Right atrium auricular region (tissue), 2 donors: ENCODE measurements at regions not wholly inside any gene's neighbourhood (a gene's known extent, or its start where the extent isn't known, plus 50 kb on each side); places are given as distances from the start of the nearest gene placed in this dataset.

Experiments used
- DNase-seq: peaks from one replicate; pipeline ENCODE4 v3.0.0-alpha.2; 2019; ENCODE audit warnings: low spot score
- H3K27ac ChIP-seq, 2 donors: fragments of 200-600 bp; sonication (generic); 1 replicate in 1 of 2; 2 replicates in 1 of 2; pipeline ENCODE4 v1.5.1; 2016 to 2019
- H3K27me3 ChIP-seq, 2 donors: fragments of 200-600 bp; sonication (generic); one replicate each; pipeline versions ENCODE4 v1.5.1 to v1.6.0; 2017 to 2019
- H3K36me3 ChIP-seq: fragments of 200-600 bp; sonication (generic); one replicate; pipeline ENCODE4 v1.5.1; 2016
- H3K4me1 ChIP-seq, 2 donors: fragments of 200-600 bp; sonication (generic); one replicate each; pipeline versions ENCODE4 v1.5.1 to v1.6.0; 2017 to 2019
- H3K4me3 ChIP-seq, 2 donors: fragments of 200-600 bp; sonication (generic); 1 replicate in 1 of 2; 2 replicates in 1 of 2; pipeline ENCODE4 v1.5.1; 2017 to 2019; ENCODE audit warnings: mild to moderate bottlenecking in 1 of 2, moderate library complexity in 1 of 2
- H3K9me3 ChIP-seq, 2 donors: fragments of 200-600 bp; sonication (generic); one replicate each; pipeline ENCODE4 v1.5.1; 2019
- TF ChIP-seq, protein P1 (sequence below), 2 donors: fragments of 200-600 bp; sonication (generic); IDR thresholded peaks; one replicate each; pipeline ENCODE4 v1.5.1; 2019; ENCODE audit warnings: antibody characterized with exemption in 2 of 2

GRCh38 chrX:80354966-80355465 lies 65.2 kb upstream of the TENT5D start:
- Histone ChIP-seq H3K4me3 (no peak overlapping the region), H3K9me3 (no peaks in the 10 kb centered on the region), H3K36me3 (no peaks in the 10 kb centered on the region), H3K27me3 (no peaks in the 10 kb centered on the region), H3K4me1 (no peaks in the 10 kb centered on the region), H3K27ac (no peak overlapping the region)
- DNase-seq = no peak
- TF ChIP-seq, protein P1, sequence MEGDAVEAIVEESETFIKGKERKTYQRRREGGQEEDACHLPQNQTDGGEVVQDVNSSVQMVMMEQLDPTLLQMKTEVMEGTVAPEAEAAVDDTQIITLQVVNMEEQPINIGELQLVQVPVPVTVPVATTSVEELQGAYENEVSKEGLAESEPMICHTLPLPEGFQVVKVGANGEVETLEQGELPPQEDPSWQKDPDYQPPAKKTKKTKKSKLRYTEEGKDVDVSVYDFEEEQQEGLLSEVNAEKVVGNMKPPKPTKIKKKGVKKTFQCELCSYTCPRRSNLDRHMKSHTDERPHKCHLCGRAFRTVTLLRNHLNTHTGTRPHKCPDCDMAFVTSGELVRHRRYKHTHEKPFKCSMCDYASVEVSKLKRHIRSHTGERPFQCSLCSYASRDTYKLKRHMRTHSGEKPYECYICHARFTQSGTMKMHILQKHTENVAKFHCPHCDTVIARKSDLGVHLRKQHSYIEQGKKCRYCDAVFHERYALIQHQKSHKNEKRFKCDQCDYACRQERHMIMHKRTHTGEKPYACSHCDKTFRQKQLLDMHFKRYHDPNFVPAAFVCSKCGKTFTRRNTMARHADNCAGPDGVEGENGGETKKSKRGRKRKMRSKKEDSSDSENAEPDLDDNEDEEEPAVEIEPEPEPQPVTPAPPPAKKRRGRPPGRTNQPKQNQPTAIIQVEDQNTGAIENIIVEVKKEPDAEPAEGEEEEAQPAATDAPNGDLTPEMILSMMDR (IDR thresholded peaks at IDR 0.05) = no peak
